ENCODE measurements at regions not wholly inside any gene's neighbourhood (a gene's known extent, or its start where the extent isn't known, plus 50 kb on each side); places are given as distances from the start of the nearest gene placed in this dataset.

GRCh38 chr16:65756163-65756562, 610.3 kb upstream of the CDH5 start:
- TF ChIP-seq POLR2A (IDR thresholded peaks at IDR 0.05; ENCODE audit: borderline replicate concordance, extremely low read depth, insufficient read depth, insufficient read length) (no peak), CTCF (IDR thresholded peaks at IDR 0.05 in 2 of 3, conservative IDR thresholded peaks at IDR 0.05 in 1 of 3; ENCODE audit: borderline replicate concordance in 1 of 3, insufficient read depth in 1 of 3, low read depth in 2 of 3, low read length in 2 of 3) (no peak), POLR2AphosphoS5 (IDR thresholded peaks at IDR 0.05; ENCODE audit: low read depth, low read length) (no peak), EZH2 (IDR thresholded peaks at IDR 0.05) (no peak), TCF7L2 (IDR thresholded peaks at IDR 0.05; ENCODE audit: borderline replicate concordance, extremely low read depth, insufficient read depth, insufficient read length) (no peak), RAD21 (IDR thresholded peaks at IDR 0.05; ENCODE audit: low read depth) (no peak), SIN3A (IDR thresholded peaks at IDR 0.05; ENCODE audit: low read depth) (no peak), ATF3 (IDR thresholded peaks at IDR 0.05) (no peak), ELF1 (IDR thresholded peaks at IDR 0.05; ENCODE audit: borderline replicate concordance, low read depth) (no peak), ZNF274 (IDR thresholded peaks at IDR 0.05; ENCODE audit: low read depth, low read length) (no peak)
